H1 (cell line): ENCODE measurements at regions not wholly inside any gene's neighbourhood (a gene's known extent, or its start where the extent isn't known, plus 50 kb on each side); places are given as distances from the start of the nearest gene placed in this dataset.

Source experiments
- CTCF ChIA-PET: fragments of 300-600 bp; sonication (Branson Sonifier 250); formaldehyde crosslinking; loops from one replicate; lab custom pipeline; 2021; ENCODE audit not compliant: partially characterized antibody; lab: Charles Lee
- POLR2A ChIA-PET: fragments of 300-600 bp; sonication (Branson Sonifier 250); formaldehyde crosslinking; loops from one replicate; lab custom pipeline; 2021; ENCODE audit warnings: inconsistent platforms; ENCODE audit not compliant: partially characterized antibody; lab: Charles Lee
- DNase-seq, 2 experiments: peaks; one replicate each; pipeline versions ENCODE4 v3.0.0 to v3.0.0-alpha.2; 2010 to 2022; ENCODE audit warnings: low spot score in 2 of 2, low read depth in 1 of 2, mixed read lengths in 1 of 2
- FAIRE-seq: peaks from 2 replicates; lab custom pipeline; 2011; peaks lifted over from hg19 to GRCh38; lab: Jason Lieb, UNC
- H2AFZ ChIP-seq: 2 replicates; pipeline ENCODE4 v1.8.1; 2012; ENCODE audit warnings: low read length, inconsistent platforms
- H2AK5ac ChIP-seq: 2 replicates; pipeline ENCODE4 v1.6.1; 2013; ENCODE audit warnings: low read depth, low read length
- H2BK120ac ChIP-seq: replicated peaks from 2 replicates; pipeline ENCODE3; 2013; ENCODE audit warnings: low read depth, low read length, inconsistent platforms
- H2BK12ac ChIP-seq: 2 replicates; pipeline ENCODE4 v1.6.1; 2013; ENCODE audit warnings: low read depth, low read length
- H2BK15ac ChIP-seq: 2 replicates; pipeline ENCODE4 v1.6.1; 2013; ENCODE audit warnings: low read length
- H2BK20ac ChIP-seq: 2 replicates; pipeline ENCODE4 v1.6.1; 2013; ENCODE audit warnings: low read length
- H2BK5ac ChIP-seq: 2 replicates; pipeline ENCODE4 v1.6.1; 2013; ENCODE audit warnings: low read depth, low read length
- H3K14ac ChIP-seq: 2 replicates; pipeline ENCODE4 v1.6.1; 2013; ENCODE audit warnings: inconsistent platforms; ENCODE audit not compliant: insufficient read length
- H3K18ac ChIP-seq: 2 replicates; pipeline ENCODE4 v1.6.1; 2013; ENCODE audit warnings: low read length; ENCODE audit errors: extremely low read depth
- H3K23ac ChIP-seq: 2 replicates; pipeline ENCODE4 v1.6.1; 2013; ENCODE audit warnings: inconsistent platforms; ENCODE audit not compliant: insufficient read length
- H3K23me2 ChIP-seq: 2 replicates; pipeline ENCODE4 v1.6.1; 2013; ENCODE audit warnings: low read depth, low read length
- H3K27ac ChIP-seq: 2 replicates; pipeline ENCODE4 v1.6.1; 2011; ENCODE audit warnings: low read depth, low read length, inconsistent platforms
- H3K27me3 ChIP-seq, 4 experiments: replicated peaks in 1 of 4; 1 replicate in 1 of 4; 2 replicates in 3 of 4; pipeline versions ENCODE4 v1.6.1 to v1.8.1; 2011 to 2013; ENCODE audit warnings: low read length in 3 of 4, mild to moderate bottlenecking in 3 of 4, inconsistent platforms in 2 of 4, mixed read lengths in 2 of 4, moderate library complexity in 1 of 4; ENCODE audit not compliant: control insufficient read depth in 3 of 4, insufficient read depth in 3 of 4; ENCODE audit errors: extremely low read depth in 1 of 4
- H3K36me3 ChIP-seq, 4 experiments: 2 replicates each; pipeline versions ENCODE4 v1.6.1 to v1.8.1; 2011 to 2013; ENCODE audit warnings: mild to moderate bottlenecking in 4 of 4, low read length in 3 of 4, moderate library complexity in 2 of 4, control low read depth in 1 of 4, inconsistent platforms in 1 of 4; ENCODE audit not compliant: insufficient read depth in 4 of 4, control insufficient read depth in 2 of 4
- H3K4ac ChIP-seq: replicated peaks from 2 replicates; pipeline ENCODE3; 2013; ENCODE audit warnings: low read length, low read depth, mixed read lengths, inconsistent platforms; ENCODE audit not compliant: insufficient read length
- H3K4me1 ChIP-seq, 4 experiments: replicated peaks in 1 of 4; 1 replicate in 1 of 4; 2 replicates in 3 of 4; pipeline versions ENCODE4 v1.6.1 to v1.8.1; 2011 to 2013; ENCODE audit warnings: low read length in 3 of 4, inconsistent platforms in 2 of 4, mixed read lengths in 1 of 4; ENCODE audit not compliant: insufficient read depth in 4 of 4, control insufficient read depth in 3 of 4
- H3K4me2 ChIP-seq, 2 experiments: 2 replicates each; pipeline versions ENCODE4 v1.6.1 to v1.8.1; 2011 to 2013; ENCODE audit warnings: low read depth in 2 of 2, low read length in 2 of 2, control low read depth in 1 of 2, inconsistent platforms in 1 of 2, mild to moderate bottlenecking in 1 of 2; ENCODE audit not compliant: insufficient read depth in 1 of 2
- H3K4me3 ChIP-seq, 4 experiments: fragments of 200-600, 300-600 bp in 1 of 4; sonication (generic), shearing (Covaris generic), sonication (Bioruptor Twin) in 1 of 4; 2 replicates each; pipeline versions ENCODE4 v1.5.1 to v1.8.1; 2011 to 2016; ENCODE audit warnings: low read length in 4 of 4, low read depth in 3 of 4, control low read depth in 2 of 4, inconsistent platforms in 2 of 4, mild to moderate bottlenecking in 2 of 4, mixed read lengths in 1 of 4, moderate library complexity in 1 of 4; ENCODE audit not compliant: insufficient read depth in 2 of 4; ENCODE audit errors: extremely low read depth in 1 of 4
- H3K56ac ChIP-seq: replicated peaks from 2 replicates; pipeline ENCODE3; 2013; ENCODE audit warnings: low read depth, mild to moderate bottlenecking, mixed read lengths, low read length, inconsistent platforms; ENCODE audit not compliant: insufficient read length
- H3K79me1 ChIP-seq: 2 replicates; pipeline ENCODE4 v1.6.1; 2013; ENCODE audit warnings: low read depth, low read length, control low read depth
- H3K79me2 ChIP-seq, 2 experiments: 2 replicates each; pipeline versions ENCODE4 v1.6.1 to v1.8.1; 2012 to 2013; ENCODE audit warnings: low read length in 2 of 2, mild to moderate bottlenecking in 2 of 2, inconsistent platforms in 1 of 2; ENCODE audit not compliant: insufficient read depth in 2 of 2, control insufficient read depth in 1 of 2
- H3K9ac ChIP-seq, 4 experiments: replicated peaks in 1 of 4; 1 replicate in 1 of 4; 2 replicates in 3 of 4; pipeline versions ENCODE4 v1.6.1 to v1.8.1; 2011 to 2013; ENCODE audit warnings: low read depth in 3 of 4, low read length in 3 of 4, control low read depth in 2 of 4, mild to moderate bottlenecking in 2 of 4, moderate library complexity in 2 of 4, inconsistent platforms in 1 of 4; ENCODE audit errors: extremely low read depth in 1 of 4
- H3K9me3 ChIP-seq, 2 experiments: 2 replicates each; pipeline versions ENCODE4 v1.6.1 to v1.8.1; 2012 to 2013; ENCODE audit warnings: mild to moderate bottlenecking in 2 of 2, moderate library complexity in 2 of 2, control low read depth in 1 of 2, inconsistent platforms in 1 of 2, low read depth in 1 of 2, low read length in 1 of 2, mixed read lengths in 1 of 2; ENCODE audit not compliant: insufficient read depth in 2 of 2
- H4K20me1 ChIP-seq, 2 experiments: replicated peaks in 1 of 2; 2 replicates each; pipeline versions ENCODE3 to v1.8.1; 2011 to 2013; ENCODE audit warnings: inconsistent platforms in 2 of 2, low read length in 2 of 2, mild to moderate bottlenecking in 1 of 2; ENCODE audit not compliant: insufficient read depth in 2 of 2, control insufficient read depth in 1 of 2
- H4K5ac ChIP-seq: 2 replicates; pipeline ENCODE4 v1.6.1; 2013; ENCODE audit warnings: low read length, low read depth, mixed read lengths, inconsistent platforms; ENCODE audit not compliant: insufficient read length
- H4K8ac ChIP-seq: 2 replicates; pipeline ENCODE4 v1.8.0; 2013; ENCODE audit warnings: mild to moderate bottlenecking, moderate library complexity, low read length, inconsistent platforms; ENCODE audit not compliant: insufficient read depth; ENCODE audit errors: extremely low read depth
- H4K91ac ChIP-seq: replicated peaks from 2 replicates; pipeline ENCODE3; 2013; ENCODE audit warnings: low read length, mixed read lengths, inconsistent platforms; ENCODE audit not compliant: insufficient read length
- ATF2 ChIP-seq: IDR thresholded peaks from 2 replicates; pipeline ENCODE4 v1.6.1; 2012; ENCODE audit warnings: low read length, inconsistent platforms
- CTCF ChIP-seq, 3 experiments: IDR thresholded peaks; 1 replicate in 2 of 3; 2 replicates in 1 of 3; pipeline versions ENCODE4 v1.5.1 to v1.6.1; 2011; ENCODE audit warnings: low read length in 3 of 3, mild to moderate bottlenecking in 3 of 3, inconsistent platforms in 2 of 3, low read depth in 1 of 3, moderate library complexity in 1 of 3; ENCODE audit not compliant: insufficient read depth in 1 of 3; ENCODE audit errors: control extremely low read depth in 1 of 3
- SP1 ChIP-seq: IDR thresholded peaks from 2 replicates; pipeline ENCODE4 v1.6.1; 2011; ENCODE audit warnings: low read depth, low read length
- WGBS, 2 experiments: shearing (Covaris generic) in 1 of 2; methylation state at CpG; one replicate each; pipeline versions ENCODE4 v1.1.6 to v1.1.7; 2013 to 2015; ENCODE audit warnings: low lambda C conversion rate in 2 of 2, mixed read lengths in 2 of 2, inconsistent platforms in 1 of 2, low coverage in 1 of 2, missing lambda C conversion rate in 1 of 2; ENCODE audit not compliant: insufficient replicate concordance in 2 of 2, insufficient coverage in 1 of 2, insufficient read length in 1 of 2; ENCODE audit errors: extremely low coverage in 1 of 2, missing lambda C conversion rate in 1 of 2; 5-methylcytosine and 5-hydroxymethylcytosine counted together

- Histone ChIP-seq H3K27ac (no peak overlapping the region), H2BK12ac (no peak overlapping the region), H3K4me3 (no peak overlapping the region), H2AFZ (no peak overlapping the region), H3K27me3 (no peaks in the 10 kb centered on the region), H3K36me3 (no peaks in the 10 kb centered on the region), H2BK20ac (no peak overlapping the region), H4K5ac (no peak overlapping the region), H3K4ac (no peak overlapping the region), H2AK5ac (no peak overlapping the region), H3K23ac (no peak overlapping the region), H4K91ac (no peak overlapping the region), H3K79me1 (no peaks in the 10 kb centered on the region), H3K4me2 (no peak overlapping the region), H3K23me2 (no peaks in the 10 kb centered on the region; the same call in 1 of the 2 replicates), H3K18ac (no peak overlapping the region), H2BK120ac (no peak overlapping the region), H3K79me2 (no peaks in the 10 kb centered on the region), H3K14ac (no peak overlapping the region), H4K8ac (no peak overlapping the region), H4K20me1 (no peaks in the 10 kb centered on the region), H3K9ac (no peak overlapping the region), H2BK5ac (no peak overlapping the region), H2BK15ac (no peak overlapping the region), H3K56ac (no peak overlapping the region), H3K4me1 (no peaks in the 10 kb centered on the region), H3K9me3 (peaks cover 3 to 6% of the 10 kb centered on the region in 2 experiments; a peak in 3 of 4 replicates)
- DNase-seq (no peak), FAIRE-seq (no peak)
- ChIA-PET POLR2A (no interaction called here), CTCF (interaction anchor here (0.7 to 2.3 kb wide), 4 partner anchors 10 to 204 kb away, joined by 3 to 5 read pairs (median 4); no protein-coding TSS in a partner anchor)
- WGBS, 2 experiments = 97% methylated on average over 2 of the region's 2 CpGs; no CpG with 5 or more reads in 1 of the 2 experiments
- TF ChIP-seq SP1 = no peak
- TF ChIP-seq CTCF (IDR thresholded peaks at IDR 0.05; ENCODE audit: control extremely low read depth in 1 of 3, insufficient read depth in 1 of 3, low read depth in 1 of 3, low read length in 3 of 3) = peak in 1 of 3 experiments; percentile 60; a peak in 2 of 4 replicates
- TF ChIP-seq ATF2 = peak; percentile 42; the same call in 1 of the 2 replicates
Observed at GRCh38 chr5:4643190-4643589, 496.9 kb upstream of the ADAMTS16 start.
